ENCODE measurements at regions not wholly inside any gene's neighbourhood (a gene's known extent, or its start where the extent isn't known, plus 50 kb on each side); places are given as distances from the start of the nearest gene placed in this dataset.

DNA sequence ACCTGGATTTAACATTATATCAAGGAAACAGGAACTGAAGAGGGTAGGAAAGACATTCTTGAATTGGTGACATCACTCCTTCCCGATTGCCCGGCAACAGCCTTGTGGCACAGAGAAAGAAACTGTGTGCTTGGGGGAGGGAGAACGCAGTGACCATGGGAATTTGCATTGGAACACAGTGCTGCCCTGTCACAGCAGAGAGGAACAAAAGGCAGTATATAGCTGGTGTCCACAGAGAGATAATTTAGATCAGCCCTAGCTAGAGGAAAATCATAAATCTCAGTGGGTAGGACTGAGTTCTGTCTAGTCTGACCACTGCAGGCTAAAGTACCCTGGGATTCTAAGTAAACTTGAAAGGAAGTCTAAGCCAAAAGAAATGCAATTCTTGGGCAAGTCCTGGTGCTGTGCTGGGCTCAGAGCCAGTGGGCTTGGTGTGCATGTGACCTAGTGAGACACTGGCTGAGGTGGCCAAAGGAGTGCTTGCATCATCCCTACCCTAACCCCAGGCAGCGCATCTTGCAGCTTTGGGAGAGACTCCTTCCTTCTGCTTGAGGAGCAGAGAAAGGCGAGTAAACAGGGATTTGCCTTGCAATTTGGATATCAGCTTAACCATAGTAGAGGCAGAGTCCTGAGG lies 697.6 kb downstream of the HACE1 start (continued):
- TF ChIP-seq, protein P1, sequence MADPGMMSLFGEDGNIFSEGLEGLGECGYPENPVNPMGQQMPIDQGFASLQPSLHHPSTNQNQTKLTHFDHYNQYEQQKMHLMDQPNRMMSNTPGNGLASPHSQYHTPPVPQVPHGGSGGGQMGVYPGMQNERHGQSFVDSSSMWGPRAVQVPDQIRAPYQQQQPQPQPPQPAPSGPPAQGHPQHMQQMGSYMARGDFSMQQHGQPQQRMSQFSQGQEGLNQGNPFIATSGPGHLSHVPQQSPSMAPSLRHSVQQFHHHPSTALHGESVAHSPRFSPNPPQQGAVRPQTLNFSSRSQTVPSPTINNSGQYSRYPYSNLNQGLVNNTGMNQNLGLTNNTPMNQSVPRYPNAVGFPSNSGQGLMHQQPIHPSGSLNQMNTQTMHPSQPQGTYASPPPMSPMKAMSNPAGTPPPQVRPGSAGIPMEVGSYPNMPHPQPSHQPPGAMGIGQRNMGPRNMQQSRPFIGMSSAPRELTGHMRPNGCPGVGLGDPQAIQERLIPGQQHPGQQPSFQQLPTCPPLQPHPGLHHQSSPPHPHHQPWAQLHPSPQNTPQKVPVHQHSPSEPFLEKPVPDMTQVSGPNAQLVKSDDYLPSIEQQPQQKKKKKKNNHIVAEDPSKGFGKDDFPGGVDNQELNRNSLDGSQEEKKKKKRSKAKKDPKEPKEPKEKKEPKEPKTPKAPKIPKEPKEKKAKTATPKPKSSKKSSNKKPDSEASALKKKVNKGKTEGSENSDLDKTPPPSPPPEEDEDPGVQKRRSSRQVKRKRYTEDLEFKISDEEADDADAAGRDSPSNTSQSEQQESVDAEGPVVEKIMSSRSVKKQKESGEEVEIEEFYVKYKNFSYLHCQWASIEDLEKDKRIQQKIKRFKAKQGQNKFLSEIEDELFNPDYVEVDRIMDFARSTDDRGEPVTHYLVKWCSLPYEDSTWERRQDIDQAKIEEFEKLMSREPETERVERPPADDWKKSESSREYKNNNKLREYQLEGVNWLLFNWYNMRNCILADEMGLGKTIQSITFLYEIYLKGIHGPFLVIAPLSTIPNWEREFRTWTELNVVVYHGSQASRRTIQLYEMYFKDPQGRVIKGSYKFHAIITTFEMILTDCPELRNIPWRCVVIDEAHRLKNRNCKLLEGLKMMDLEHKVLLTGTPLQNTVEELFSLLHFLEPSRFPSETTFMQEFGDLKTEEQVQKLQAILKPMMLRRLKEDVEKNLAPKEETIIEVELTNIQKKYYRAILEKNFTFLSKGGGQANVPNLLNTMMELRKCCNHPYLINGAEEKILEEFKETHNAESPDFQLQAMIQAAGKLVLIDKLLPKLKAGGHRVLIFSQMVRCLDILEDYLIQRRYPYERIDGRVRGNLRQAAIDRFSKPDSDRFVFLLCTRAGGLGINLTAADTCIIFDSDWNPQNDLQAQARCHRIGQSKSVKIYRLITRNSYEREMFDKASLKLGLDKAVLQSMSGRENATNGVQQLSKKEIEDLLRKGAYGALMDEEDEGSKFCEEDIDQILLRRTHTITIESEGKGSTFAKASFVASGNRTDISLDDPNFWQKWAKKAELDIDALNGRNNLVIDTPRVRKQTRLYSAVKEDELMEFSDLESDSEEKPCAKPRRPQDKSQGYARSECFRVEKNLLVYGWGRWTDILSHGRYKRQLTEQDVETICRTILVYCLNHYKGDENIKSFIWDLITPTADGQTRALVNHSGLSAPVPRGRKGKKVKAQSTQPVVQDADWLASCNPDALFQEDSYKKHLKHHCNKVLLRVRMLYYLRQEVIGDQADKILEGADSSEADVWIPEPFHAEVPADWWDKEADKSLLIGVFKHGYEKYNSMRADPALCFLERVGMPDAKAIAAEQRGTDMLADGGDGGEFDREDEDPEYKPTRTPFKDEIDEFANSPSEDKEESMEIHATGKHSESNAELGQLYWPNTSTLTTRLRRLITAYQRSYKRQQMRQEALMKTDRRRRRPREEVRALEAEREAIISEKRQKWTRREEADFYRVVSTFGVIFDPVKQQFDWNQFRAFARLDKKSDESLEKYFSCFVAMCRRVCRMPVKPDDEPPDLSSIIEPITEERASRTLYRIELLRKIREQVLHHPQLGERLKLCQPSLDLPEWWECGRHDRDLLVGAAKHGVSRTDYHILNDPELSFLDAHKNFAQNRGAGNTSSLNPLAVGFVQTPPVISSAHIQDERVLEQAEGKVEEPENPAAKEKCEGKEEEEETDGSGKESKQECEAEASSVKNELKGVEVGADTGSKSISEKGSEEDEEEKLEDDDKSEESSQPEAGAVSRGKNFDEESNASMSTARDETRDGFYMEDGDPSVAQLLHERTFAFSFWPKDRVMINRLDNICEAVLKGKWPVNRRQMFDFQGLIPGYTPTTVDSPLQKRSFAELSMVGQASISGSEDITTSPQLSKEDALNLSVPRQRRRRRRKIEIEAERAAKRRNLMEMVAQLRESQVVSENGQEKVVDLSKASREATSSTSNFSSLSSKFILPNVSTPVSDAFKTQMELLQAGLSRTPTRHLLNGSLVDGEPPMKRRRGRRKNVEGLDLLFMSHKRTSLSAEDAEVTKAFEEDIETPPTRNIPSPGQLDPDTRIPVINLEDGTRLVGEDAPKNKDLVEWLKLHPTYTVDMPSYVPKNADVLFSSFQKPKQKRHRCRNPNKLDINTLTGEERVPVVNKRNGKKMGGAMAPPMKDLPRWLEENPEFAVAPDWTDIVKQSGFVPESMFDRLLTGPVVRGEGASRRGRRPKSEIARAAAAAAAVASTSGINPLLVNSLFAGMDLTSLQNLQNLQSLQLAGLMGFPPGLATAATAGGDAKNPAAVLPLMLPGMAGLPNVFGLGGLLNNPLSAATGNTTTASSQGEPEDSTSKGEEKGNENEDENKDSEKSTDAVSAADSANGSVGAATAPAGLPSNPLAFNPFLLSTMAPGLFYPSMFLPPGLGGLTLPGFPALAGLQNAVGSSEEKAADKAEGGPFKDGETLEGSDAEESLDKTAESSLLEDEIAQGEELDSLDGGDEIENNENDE (IDR thresholded peaks at IDR 0.05; ENCODE audit: insufficient replicate concordance, low read length) = no peak
- no peak for TF ChIP-seq SIX5 (IDR thresholded peaks at IDR 0.05; ENCODE audit: low read depth, low read length)
- TF ChIP-seq MAFK (IDR thresholded peaks at IDR 0.05; ENCODE audit: low read depth, low read length) = no peak
- no peak for TF ChIP-seq CREB1 (IDR thresholded peaks at IDR 0.05)
- no peak for TF ChIP-seq BRCA1 (IDR thresholded peaks at IDR 0.05; ENCODE audit: low read depth, low read length)
- TF ChIP-seq SP4 (IDR thresholded peaks at IDR 0.05; ENCODE audit: low read length) = no peak
- TF ChIP-seq YY1 (IDR thresholded peaks at IDR 0.05; ENCODE audit: low read depth, low read length) = no peak

Data from H1 (cell line).